BE2C (cell line): ENCODE measurements at regions not wholly inside any gene's neighbourhood (a gene's known extent, or its start where the extent isn't known, plus 50 kb on each side); places are given as distances from the start of the nearest gene placed in this dataset.

Source experiments
- DNase-seq: peaks from one replicate; pipeline ENCODE4 v3.0.0-alpha.2; 2020
- H3K27me3 ChIP-seq: fragments of 250-450 bp; sonication (Bioruptor Pico); 2 replicates; pipeline ENCODE4 v1.5.1; 2020; ENCODE audit warnings: mild to moderate bottlenecking
- H3K36me3 ChIP-seq: fragments of 250-450 bp; sonication (Bioruptor Pico); 2 replicates; pipeline ENCODE4 v1.5.1; 2020; ENCODE audit warnings: mild to moderate bottlenecking
- H3K4me1 ChIP-seq: fragments of 250-450 bp; sonication (Bioruptor Pico); 2 replicates; pipeline ENCODE4 v1.5.1; 2020
- H3K4me3 ChIP-seq: 2 replicates; pipeline ENCODE4 v1.5.1; 2011; ENCODE audit warnings: low read depth, low read length
- H3K9me3 ChIP-seq: fragments of 250-450 bp; sonication (Bioruptor Pico); 2 replicates; pipeline ENCODE4 v1.5.1; 2020
- TF ChIP-seq, protein P1 (sequence below): IDR thresholded peaks from 2 replicates; pipeline ENCODE4 v1.5.1; 2012; ENCODE audit warnings: mild to moderate bottlenecking, low read depth, low read length

DNA sequence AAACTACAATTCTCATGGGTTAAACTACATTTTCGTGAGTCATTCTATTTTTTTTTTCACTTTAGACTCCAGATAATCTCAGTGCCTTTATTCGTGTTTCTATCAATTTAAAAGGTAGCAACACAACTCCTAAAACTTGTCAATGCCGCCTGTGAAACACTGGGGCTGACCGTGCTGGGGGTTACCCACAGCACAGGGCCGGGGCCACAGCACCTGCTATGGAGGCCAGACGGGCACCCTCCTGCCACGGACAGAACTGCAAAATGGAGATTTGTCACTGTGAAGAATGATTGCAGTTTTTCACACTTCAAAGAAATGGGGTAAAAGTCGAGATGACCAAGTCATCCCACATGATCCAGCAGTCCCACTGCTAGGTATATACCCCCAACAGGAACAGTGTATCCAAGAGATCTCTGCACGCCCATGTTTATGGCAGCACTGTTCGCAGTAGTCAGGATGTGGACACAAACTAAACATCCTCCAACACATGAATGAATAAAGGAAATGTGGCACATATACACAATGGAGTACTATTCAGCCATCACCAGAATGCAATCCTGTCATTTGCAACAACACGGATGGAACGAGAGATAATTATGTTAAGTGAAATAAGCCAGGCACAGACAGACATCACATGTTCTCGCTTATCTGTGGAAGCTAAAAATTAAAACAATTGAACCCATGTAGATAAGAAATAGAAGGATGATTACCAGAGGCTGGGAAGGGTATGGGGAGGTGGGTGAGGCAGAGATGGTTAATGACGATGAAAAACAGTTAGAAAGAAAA lies 290.1 kb downstream of the SMOC2 start:
- no peaks in the 10 kb centered on the region for H3K36me3 ChIP-seq
- H3K4me1 ChIP-seq, result no peaks in the 10 kb centered on the region
- no peaks in the 10 kb centered on the region for H3K27me3 ChIP-seq
- no peaks in the 10 kb centered on the region for H3K9me3 ChIP-seq
- TF ChIP-seq, protein P1, sequence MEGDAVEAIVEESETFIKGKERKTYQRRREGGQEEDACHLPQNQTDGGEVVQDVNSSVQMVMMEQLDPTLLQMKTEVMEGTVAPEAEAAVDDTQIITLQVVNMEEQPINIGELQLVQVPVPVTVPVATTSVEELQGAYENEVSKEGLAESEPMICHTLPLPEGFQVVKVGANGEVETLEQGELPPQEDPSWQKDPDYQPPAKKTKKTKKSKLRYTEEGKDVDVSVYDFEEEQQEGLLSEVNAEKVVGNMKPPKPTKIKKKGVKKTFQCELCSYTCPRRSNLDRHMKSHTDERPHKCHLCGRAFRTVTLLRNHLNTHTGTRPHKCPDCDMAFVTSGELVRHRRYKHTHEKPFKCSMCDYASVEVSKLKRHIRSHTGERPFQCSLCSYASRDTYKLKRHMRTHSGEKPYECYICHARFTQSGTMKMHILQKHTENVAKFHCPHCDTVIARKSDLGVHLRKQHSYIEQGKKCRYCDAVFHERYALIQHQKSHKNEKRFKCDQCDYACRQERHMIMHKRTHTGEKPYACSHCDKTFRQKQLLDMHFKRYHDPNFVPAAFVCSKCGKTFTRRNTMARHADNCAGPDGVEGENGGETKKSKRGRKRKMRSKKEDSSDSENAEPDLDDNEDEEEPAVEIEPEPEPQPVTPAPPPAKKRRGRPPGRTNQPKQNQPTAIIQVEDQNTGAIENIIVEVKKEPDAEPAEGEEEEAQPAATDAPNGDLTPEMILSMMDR, result no peak
- H3K4me3 ChIP-seq, result no peak overlapping the region
- DNase-seq, result no peak

DNA sequence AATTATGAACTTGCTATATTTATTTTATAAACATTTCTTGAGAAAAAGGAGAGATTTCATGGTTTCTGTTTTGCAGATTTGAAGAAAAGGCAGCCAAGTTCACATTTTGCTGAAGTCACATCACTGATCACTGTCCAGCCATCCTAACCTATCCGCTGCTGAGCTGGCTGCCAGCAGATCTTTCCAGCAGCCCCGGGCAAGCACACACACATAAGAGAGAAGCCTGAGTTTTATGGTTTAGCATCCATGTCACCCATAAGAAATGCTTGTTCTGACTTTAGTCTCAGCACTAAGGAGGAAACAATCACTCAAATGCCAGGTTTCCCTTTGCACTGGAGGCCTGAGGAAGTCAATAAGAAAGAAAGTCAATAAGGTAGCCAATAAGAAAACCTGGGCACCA lies 287.1 kb downstream of the SMOC2 start:
- DNase-seq, result no peak
- no peaks in the 10 kb centered on the region for H3K9me3 ChIP-seq
- H3K36me3 ChIP-seq, result no peaks in the 10 kb centered on the region
- H3K4me3 ChIP-seq, result no peak overlapping the region
- no peaks in the 10 kb centered on the region for H3K4me1 ChIP-seq
- TF ChIP-seq, protein P1, result no peak
- H3K27me3 ChIP-seq, result no peaks in the 10 kb centered on the region

DNA sequence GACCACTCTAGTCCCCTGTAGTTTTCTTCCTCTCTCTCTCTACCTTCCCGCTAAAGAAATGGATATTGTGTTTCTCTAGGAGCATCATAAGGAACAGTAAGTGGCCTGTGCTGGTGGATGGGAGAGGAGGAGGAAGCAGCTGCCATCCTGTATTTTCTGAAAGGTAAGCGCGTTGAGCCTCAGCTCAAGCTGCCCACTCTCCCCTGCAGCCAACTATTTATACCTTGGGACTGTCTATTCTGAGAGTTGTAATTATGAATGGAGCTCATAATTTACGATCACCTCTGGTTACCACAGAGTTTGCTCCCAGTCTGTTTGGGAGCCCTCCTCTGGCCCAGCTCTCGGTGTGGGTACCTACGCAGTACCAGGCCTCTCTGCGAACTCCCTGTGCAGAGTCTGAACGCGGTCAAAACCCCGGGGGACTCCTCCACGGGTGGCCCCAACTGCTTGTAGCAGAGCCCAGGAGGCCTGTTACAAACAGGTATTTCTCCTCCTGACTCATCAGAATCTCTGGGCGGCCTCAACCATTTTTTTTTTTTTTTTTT lies 285.4 kb downstream of the SMOC2 start:
- no peaks in the 10 kb centered on the region for H3K4me1 ChIP-seq
- no peak overlapping the region for H3K4me3 ChIP-seq
- H3K36me3 ChIP-seq, result no peaks in the 10 kb centered on the region
- no peaks in the 10 kb centered on the region for H3K9me3 ChIP-seq
- TF ChIP-seq, protein P1, result no peak
- DNase-seq, result no peak
- no peaks in the 10 kb centered on the region for H3K27me3 ChIP-seq

DNA sequence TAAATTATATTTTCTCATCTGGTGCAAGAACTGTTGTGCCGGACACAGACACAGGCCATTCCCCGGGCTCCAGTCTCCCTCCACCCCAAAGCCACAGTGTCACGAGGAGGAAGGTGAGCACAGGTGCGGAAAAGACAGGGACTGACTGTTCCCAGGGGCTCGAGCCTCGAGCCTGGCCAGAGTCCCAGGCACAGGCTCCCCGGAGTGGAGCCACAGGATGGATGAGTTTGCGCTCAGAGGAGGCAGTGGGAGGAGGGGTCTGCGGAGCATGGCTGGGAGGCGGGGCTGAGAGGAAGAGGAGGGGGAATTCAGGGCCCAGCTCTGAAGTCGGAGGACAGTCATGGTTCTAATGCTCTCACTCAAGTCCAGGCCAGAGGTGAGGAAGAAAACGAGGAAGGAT lies 284.8 kb downstream of the SMOC2 start:
- no peaks in the 10 kb centered on the region for H3K9me3 ChIP-seq
- H3K4me1 ChIP-seq, result no peaks in the 10 kb centered on the region
- H3K4me3 ChIP-seq, result no peak overlapping the region
- H3K27me3 ChIP-seq, result no peaks in the 10 kb centered on the region
- DNase-seq, result no peak
- H3K36me3 ChIP-seq, result no peaks in the 10 kb centered on the region
- TF ChIP-seq, protein P1, result no peak

DNA sequence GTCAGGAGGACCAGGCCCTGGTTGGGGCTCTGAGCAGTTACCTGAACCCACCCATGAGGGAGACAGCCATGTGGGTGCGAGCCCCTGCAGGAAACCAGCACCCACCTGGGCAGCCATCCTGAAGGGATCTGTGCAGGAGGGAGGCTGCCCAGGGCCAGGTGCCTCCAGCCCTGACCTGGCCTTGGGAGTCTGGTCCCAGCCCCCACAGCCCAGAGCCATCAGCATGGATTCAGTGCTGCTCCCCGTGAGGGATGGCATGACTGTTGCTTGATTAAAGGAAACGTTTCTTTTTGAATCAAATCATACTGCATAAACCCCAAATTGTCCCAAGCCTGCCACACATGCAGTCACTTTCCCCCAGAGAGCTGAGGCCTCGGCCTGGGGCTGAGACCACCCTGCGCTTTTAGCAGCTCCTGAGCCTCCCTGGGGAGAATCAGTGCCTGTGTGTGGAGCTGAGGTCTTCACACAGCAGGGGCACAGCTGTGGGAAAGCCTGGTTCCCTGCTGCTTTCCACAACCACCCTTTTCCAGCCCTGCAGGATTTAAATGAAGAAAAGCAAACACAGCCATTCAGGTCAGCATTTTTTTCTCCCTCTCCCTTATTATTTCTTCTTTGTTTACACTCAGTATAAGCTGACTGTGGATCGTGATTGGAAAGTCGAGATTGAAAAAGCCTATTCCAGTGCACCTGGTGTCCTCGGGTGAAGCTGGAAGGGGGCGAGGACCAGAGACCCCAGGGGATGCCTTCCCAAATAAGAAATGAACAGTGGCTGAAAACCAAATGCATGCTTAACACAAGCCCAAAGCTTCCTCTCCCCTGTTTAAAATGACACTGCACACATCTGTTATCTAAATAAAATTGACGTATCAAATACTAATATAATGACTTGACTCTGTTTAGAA lies 283.9 kb downstream of the SMOC2 start:
- no peak for DNase-seq
- no peaks in the 10 kb centered on the region for H3K9me3 ChIP-seq
- no peaks in the 10 kb centered on the region for H3K36me3 ChIP-seq
- H3K4me3 ChIP-seq, result no peak overlapping the region
- H3K4me1 ChIP-seq, result no peaks in the 10 kb centered on the region
- no peaks in the 10 kb centered on the region for H3K27me3 ChIP-seq
- TF ChIP-seq, protein P1, result no peak
